Fibroblast of pulmonary artery (primary cell): ENCODE measurements at regions not wholly inside any gene's neighbourhood (a gene's known extent, or its start where the extent isn't known, plus 50 kb on each side); places are given as distances from the start of the nearest gene placed in this dataset.

Experiments
- DNase-seq: peaks from one replicate; pipeline ENCODE4 v3.0.0-alpha.2; 2010; ENCODE audit warnings: low read depth
- H3K4me3 ChIP-seq: replicated peaks from 2 replicates; pipeline ENCODE4 v1.5.1; 2011; ENCODE audit warnings: low read depth, mild to moderate bottlenecking, control low read depth, low read length, moderate library complexity
- CTCF ChIP-seq: IDR thresholded peaks from 2 replicates; pipeline ENCODE4 v1.5.1; 2011; ENCODE audit warnings: mild to moderate bottlenecking, control low read depth, low read length, inconsistent platforms; ENCODE audit errors: missing control alignments

- no peak for DNase-seq
- no peak overlapping the region for H3K4me3 ChIP-seq
- TF ChIP-seq CTCF = no peak
Observed at GRCh38 chr19:31147234-31147633, 202.0 kb downstream of the TSHZ3 start.

GRCh38 chr19:31146546-31147183 is 202.6 kb downstream of the TSHZ3 start:
- DNase-seq = no peak
- TF ChIP-seq CTCF = no peak

GRCh38 chr19:31146015-31146414 is 203.2 kb downstream of the TSHZ3 start:
- no peak for DNase-seq
- H3K4me3 ChIP-seq = no peak overlapping the region
- no peak for TF ChIP-seq CTCF

More at GRCh38 chr19:31146546-31147183, 202.6 kb downstream of the TSHZ3 start:
- no peak overlapping the region for H3K4me3 ChIP-seq

- H3K4me3 ChIP-seq = no peak overlapping the region
- no peak for DNase-seq
- no peak for TF ChIP-seq CTCF
Observed at GRCh38 chr19:31145007-31145406, 204.2 kb downstream of the TSHZ3 start.

- TF ChIP-seq CTCF = no peak
- DNase-seq = no peak
- H3K4me3 ChIP-seq = no peak overlapping the region
Observed at GRCh38 chr19:31144075-31144870, 205.0 kb downstream of the TSHZ3 start.

GRCh38 chr19:31141301-31141700 is 207.9 kb downstream of the TSHZ3 start:
- no peak for TF ChIP-seq CTCF
- DNase-seq = no peak
- H3K4me3 ChIP-seq = no peak overlapping the region
